Activated CD4-positive, alpha-beta memory T cell treated with anti-CD3 and anti-CD28 coated beads, Interleukin-2, amount 10 ng/mL, durations not matched to agents 7 days and 5 days (primary cell): ENCODE measurements at regions not wholly inside any gene's neighbourhood (a gene's known extent, or its start where the extent isn't known, plus 50 kb on each side); places are given as distances from the start of the nearest gene placed in this dataset.
A peak's percentile ranks its signal among the peaks of the same experiment; 100 is the strongest.

ENCODE experiments used
- CTCF ChIA-PET: fragments of 350-600 bp; sonication (Branson Sonifier 250); formaldehyde crosslinking; loops from one replicate; lab custom pipeline; 2021; ENCODE audit warnings: antibody characterized with exemption, inconsistent platforms; lab: Charles Lee
- POLR2A ChIA-PET: fragments of 350-600 bp; sonication (Branson Sonifier 250); formaldehyde crosslinking; loops from one replicate; lab custom pipeline; 2021; ENCODE audit warnings: antibody characterized with exemption; lab: Charles Lee
- DNase-seq: peaks from one replicate; pipeline ENCODE4 v3.0.0-alpha.2; 2020
- H3K27ac Mint-ChIP-seq: one replicate; pipeline ENCODE4 v1.8.0; 2021; ENCODE audit warnings: mild to moderate bottlenecking, mixed read lengths
- H3K27me3 Mint-ChIP-seq: one replicate; pipeline ENCODE4 v1.8.0; 2021; ENCODE audit warnings: mixed read lengths
- H3K36me3 Mint-ChIP-seq: one replicate; pipeline ENCODE4 v1.8.0; 2021; ENCODE audit warnings: low read depth, mixed read lengths
- H3K4me1 Mint-ChIP-seq: one replicate; pipeline ENCODE4 v1.8.0; 2021; ENCODE audit warnings: mixed read lengths
- H3K4me3 Mint-ChIP-seq: one replicate; pipeline ENCODE4 v1.8.0; 2021; ENCODE audit warnings: mild to moderate bottlenecking, mixed read lengths
- H3K9me3 Mint-ChIP-seq: one replicate; pipeline ENCODE4 v1.8.0; 2021; ENCODE audit warnings: mixed read lengths

DNA sequence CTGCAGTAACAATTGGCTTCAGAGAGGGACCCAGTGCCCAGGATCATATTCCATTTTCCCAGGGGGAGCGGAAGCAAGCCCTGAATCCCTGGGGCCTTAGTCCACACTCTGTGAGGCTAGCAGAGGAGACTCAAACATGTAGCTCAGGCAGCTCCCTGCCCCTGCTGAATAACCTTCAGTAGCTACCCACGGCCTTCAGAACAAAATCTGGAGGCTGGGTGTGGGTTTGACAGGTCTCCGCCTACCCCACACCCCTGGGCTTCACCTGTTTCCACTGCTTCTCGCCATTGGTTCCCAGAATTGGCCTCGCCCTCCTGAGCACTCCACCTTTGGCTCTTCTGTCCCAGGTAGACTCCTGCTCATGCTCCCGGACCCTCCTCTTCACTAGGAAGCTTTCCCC, 93.6 kb upstream of the ATP2B2 start:
- no peak for DNase-seq
- peaks cover 9% of the 10 kb centered on the region for H3K27me3 Mint-ChIP-seq
- POLR2A ChIA-PET: no interaction called here
- CTCF ChIA-PET: interaction anchor here (1.2 kb wide), 1 partner anchor 13 kb away, joined by 3 read pairs; no protein-coding TSS in a partner anchor
- no peaks in the 10 kb centered on the region for H3K9me3 Mint-ChIP-seq
- H3K27ac Mint-ChIP-seq: no peak overlapping the region
- peaks cover 23% of the 10 kb centered on the region for H3K4me1 Mint-ChIP-seq
- no peak overlapping the region for H3K4me3 Mint-ChIP-seq
- H3K36me3 Mint-ChIP-seq: no peaks in the 10 kb centered on the region

DNA sequence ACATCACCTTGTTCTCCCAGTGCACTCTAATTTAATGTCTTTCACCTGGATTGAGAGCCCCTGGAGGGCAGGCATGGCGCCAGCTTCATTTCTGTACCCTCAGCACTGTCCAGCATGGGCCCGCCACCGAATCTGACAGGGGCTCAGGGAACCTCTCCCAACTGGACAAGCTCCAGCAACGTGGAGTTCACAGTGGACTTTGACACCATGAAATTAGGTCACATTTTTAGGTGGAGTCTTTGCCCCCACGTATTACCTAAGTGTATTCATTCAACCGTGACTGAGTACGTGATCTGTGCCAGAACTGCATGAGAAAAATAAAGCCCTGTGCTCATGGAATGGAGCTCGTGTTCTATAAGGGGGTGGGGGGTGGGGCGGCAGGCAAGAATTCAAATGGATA, 94.1 kb upstream of the ATP2B2 start:
- H3K9me3 Mint-ChIP-seq: no peaks in the 10 kb centered on the region
- peaks cover 27% of the 10 kb centered on the region for H3K4me1 Mint-ChIP-seq
- no peak overlapping the region for H3K27ac Mint-ChIP-seq
- CTCF ChIA-PET: interaction anchor here (1.2 kb wide), 1 partner anchor 13 kb away, joined by 3 read pairs; no protein-coding TSS in a partner anchor
- H3K36me3 Mint-ChIP-seq: no peaks in the 10 kb centered on the region
- H3K27me3 Mint-ChIP-seq: peaks cover 12% of the 10 kb centered on the region
- no peak for DNase-seq
- H3K4me3 Mint-ChIP-seq: no peak overlapping the region
- POLR2A ChIA-PET: no interaction called here

DNA sequence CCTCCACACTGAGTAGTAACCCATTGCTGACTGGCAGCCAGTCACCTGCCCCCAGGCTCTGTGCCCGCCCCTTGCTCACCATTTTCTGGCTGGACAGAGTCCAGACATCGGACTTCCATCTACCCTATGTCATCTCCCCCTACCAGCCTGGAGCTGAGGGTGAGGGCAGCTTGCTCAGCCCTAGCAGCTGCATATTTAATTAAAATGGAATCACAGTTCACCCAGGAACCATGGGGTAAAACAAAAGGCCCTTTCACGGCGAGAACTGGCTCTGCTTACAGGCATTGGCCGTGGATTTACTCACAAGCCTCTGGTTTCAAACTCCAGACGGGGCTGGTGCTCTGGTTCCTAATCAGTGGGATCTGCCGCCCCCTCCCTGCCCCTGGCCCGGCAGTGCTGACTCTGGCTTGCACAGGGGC, 94.9 kb upstream of the ATP2B2 start:
- ChIA-PET POLR2A (no interaction called here), CTCF (no interaction called here)
- H3K4me3 Mint-ChIP-seq: no peak overlapping the region
- no peaks in the 10 kb centered on the region for H3K36me3 Mint-ChIP-seq
- DNase-seq: no peak
- H3K4me1 Mint-ChIP-seq: peaks cover 31% of the 10 kb centered on the region
- no peaks in the 10 kb centered on the region for H3K9me3 Mint-ChIP-seq
- peaks cover 12% of the 10 kb centered on the region for H3K27me3 Mint-ChIP-seq
- H3K27ac Mint-ChIP-seq: no peak overlapping the region

DNA sequence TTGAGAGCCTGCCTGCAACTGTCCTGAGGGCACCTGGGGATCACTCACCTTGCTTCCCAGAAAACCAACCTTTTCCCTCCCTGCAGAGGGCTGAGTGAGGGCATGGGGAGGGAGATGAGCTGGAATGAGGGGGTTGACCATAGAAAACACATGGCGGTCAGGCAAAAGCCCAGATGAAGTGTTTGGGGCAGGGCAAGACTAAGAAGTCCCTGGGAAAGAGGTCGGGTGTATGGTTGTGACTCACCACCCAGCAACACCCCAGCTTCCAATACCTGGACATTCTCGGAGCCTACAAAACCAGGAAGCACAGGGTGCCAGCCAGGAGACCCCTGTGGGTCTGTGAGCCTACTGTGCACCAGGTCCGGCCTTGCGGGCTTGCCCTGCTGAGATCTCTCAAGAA, 95.3 kb upstream of the ATP2B2 start:
- Mint-ChIP-seq H3K4me3 (no peak overlapping the region), H3K27ac (no peak overlapping the region), H3K36me3 (no peaks in the 10 kb centered on the region), H3K27me3 (peaks cover 12% of the 10 kb centered on the region), H3K9me3 (no peaks in the 10 kb centered on the region), H3K4me1 (peaks cover 31% of the 10 kb centered on the region)
- ChIA-PET POLR2A (no interaction called here), CTCF (no interaction called here)
- no peak for DNase-seq

DNA sequence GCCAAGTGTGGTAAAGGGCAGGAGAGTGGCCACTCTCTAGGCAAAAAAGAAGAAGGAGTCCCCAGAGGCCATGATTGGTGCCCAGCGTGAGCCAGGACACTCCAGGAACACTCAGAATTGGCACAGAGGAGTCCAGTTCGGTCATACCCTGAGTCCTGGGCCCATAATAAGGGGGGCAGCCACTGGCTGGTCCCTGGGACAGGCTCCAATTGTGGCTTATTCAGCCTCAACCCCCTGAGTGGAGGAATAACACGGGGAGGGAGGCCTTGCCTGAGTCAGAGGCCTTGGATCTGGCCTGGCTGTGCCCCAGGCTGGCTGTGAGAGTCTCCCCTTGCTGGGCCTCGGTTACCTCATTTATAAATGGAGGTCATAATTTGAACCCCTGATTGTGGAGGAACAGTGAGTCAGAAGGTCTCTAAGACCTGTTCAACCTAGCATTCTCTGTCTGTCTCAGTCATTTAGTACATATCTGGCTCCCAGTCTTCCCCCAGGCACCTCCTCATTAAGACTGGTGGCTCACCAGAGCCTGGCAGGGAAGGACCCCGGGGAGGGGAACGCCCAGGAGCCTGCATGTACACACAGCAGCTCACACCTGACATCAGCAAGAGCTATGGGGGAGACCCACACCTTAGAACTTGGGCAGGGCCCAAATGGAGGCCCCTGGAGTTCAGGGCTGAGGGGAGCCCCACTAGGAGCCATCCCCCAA, 95.9 kb upstream of the ATP2B2 start:
- H3K9me3 Mint-ChIP-seq: no peaks in the 10 kb centered on the region
- H3K27ac Mint-ChIP-seq: no peak overlapping the region
- no peaks in the 10 kb centered on the region for H3K36me3 Mint-ChIP-seq
- H3K27me3 Mint-ChIP-seq: peaks cover 9% of the 10 kb centered on the region
- no peak for DNase-seq
- ChIA-PET POLR2A (no interaction called here), CTCF (no interaction called here)
- no peak overlapping the region for H3K4me3 Mint-ChIP-seq
- H3K4me1 Mint-ChIP-seq: peaks cover 31% of the 10 kb centered on the region

DNA sequence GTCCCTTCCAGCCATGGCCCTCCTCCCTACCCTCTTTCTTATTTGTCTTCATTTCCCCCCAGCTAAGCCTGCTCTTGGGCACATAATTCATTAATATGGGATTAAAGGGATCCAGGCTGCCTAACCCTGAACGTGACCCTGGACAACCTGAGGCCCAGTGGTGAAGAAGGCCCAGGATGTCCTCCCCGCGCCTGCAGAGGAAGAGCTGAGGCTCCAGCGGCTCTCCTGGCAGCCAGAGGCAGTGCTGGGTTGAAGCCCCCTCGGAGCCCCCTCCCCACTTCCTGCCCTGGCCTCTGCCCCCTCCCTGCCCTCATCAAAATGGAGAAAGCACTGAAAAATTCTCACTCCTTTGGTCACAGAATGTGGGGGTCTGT, 96.5 kb upstream of the ATP2B2 start:
- Mint-ChIP-seq H3K27me3 (peaks cover 9% of the 10 kb centered on the region), H3K4me3 (no peak overlapping the region), H3K4me1 (peaks cover 31% of the 10 kb centered on the region), H3K27ac (no peak overlapping the region), H3K9me3 (no peaks in the 10 kb centered on the region), H3K36me3 (no peaks in the 10 kb centered on the region)
- ChIA-PET CTCF (no interaction called here), POLR2A (no interaction called here)
- no peak for DNase-seq

DNA sequence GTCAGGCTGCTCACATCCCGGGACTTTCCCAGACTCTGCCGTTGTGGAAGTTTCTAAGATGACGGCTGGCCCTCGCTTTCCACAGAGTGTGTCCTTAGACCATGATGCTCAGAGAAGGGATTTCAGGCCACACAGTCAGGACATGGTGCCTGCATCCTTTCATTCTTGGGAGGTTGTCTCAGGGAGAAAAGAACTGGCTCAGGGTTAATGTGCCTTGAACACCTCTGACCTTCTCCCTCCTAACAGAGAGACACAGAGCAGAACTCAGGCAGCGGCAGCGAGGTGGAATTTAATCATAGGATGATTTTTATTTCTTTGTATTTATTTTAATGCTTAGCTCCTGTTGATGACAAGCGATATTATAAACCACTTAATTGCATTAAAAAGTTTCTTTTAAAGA, 96.9 kb upstream of the ATP2B2 start:
- CTCF ChIA-PET: no interaction called here
- no peak for DNase-seq
- H3K27me3 Mint-ChIP-seq: peaks cover 7% of the 10 kb centered on the region
- H3K4me1 Mint-ChIP-seq: peaks cover 31% of the 10 kb centered on the region
- no peaks in the 10 kb centered on the region for H3K36me3 Mint-ChIP-seq
- peak overlapping the region; percentile 87 for H3K27ac Mint-ChIP-seq
- POLR2A ChIA-PET: interaction anchor here (0.6 kb wide), 1 partner anchor 50 kb away, joined by 3 read pairs; no protein-coding TSS in a partner anchor
- H3K4me3 Mint-ChIP-seq: no peak overlapping the region
- H3K9me3 Mint-ChIP-seq: no peaks in the 10 kb centered on the region

DNA sequence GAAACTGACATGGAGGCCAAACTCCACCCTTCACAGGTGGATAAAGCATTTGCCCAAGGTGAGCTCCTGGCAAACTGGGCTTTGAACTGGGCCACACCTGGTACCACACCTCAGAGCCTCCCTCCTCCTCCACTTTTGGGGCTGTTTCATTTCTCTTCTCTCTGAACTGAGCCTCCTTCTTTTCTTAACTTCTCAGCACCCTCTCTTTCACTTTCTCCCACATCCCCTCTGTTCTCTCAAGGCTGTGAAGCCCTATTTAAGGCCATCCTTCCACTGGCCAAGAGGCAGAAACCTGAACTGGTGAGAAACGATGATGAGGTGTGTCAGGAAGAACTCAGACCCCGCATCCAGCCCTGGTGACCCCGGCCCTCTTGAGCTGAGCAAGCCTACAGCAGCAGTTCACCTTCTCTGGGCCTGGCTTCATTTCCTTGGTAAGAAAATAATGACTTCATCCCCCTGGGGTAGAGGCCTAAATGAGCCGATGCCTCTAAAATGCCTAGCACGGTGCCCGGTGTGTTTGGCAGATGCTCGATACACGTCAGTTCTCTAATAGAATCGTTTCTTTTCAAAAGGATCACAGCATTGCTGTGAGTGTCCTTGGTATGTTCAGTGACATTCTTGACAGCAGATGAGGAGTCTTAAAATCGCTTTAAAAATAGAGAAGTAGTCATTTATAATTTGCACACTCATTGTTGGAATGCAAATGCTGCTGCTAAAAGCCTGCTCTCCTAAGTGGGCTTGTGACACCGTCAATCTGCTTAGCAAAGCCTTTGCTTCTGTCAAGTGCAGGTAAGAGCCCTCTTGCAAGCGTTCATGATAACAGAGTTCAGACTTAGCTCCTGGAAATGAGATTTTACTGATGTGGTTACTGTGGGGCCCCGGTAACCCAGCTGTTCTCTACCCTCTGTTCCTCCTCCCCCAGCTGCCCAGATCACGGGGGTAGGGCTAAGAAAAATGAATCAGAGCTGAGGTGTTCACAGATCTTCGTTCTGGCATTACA, 97.7 kb upstream of the ATP2B2 start:
- Mint-ChIP-seq H3K4me1 (peaks cover 31% of the 10 kb centered on the region), H3K36me3 (no peaks in the 10 kb centered on the region), H3K27me3 (peaks cover 7% of the 10 kb centered on the region), H3K9me3 (no peaks in the 10 kb centered on the region), H3K4me3 (peak overlapping the region; percentile 12), H3K27ac (peak overlapping the region; percentile 87)
- ChIA-PET CTCF (interaction anchor here (0.9 to 1.5 kb wide), 2 partner anchors 51 to 70 kb away, joined by 3 to 6 read pairs; no protein-coding TSS in a partner anchor), POLR2A (interaction anchor here (0.6 to 0.8 kb wide), 2 partner anchors 51 kb away, joined by 3 to 4 read pairs; no protein-coding TSS in a partner anchor)
- DNase-seq: peak; percentile 73

DNA sequence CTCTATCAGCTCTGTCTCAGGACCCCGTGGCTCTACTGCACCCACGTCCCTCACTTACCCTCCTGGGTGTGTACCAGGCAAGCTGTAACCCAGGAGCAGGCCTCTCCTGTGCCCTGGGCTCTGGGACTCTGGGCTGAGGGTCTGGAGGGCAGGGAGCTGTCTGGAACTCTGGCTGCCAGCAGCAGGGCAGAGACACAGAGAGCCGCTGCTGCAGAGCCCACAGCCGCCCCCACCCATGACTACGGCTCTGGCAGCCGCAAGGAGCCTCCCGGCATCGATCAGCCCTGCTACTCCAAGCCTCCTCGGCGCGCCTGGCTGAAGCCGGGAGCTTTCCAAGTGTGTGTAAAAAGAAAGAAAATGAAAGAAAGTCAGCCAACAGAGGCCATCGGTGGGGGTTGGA, 103.7 kb upstream of the ATP2B2 start:
- H3K4me3 Mint-ChIP-seq: no peak overlapping the region
- no peaks in the 10 kb centered on the region for H3K36me3 Mint-ChIP-seq
- no peak overlapping the region for H3K27ac Mint-ChIP-seq
- peaks cover 7% of the 10 kb centered on the region for H3K4me1 Mint-ChIP-seq
- CTCF ChIA-PET: no interaction called here
- POLR2A ChIA-PET: no interaction called here
- DNase-seq: no peak
- peaks cover 13% of the 10 kb centered on the region for H3K9me3 Mint-ChIP-seq
- peaks cover 5% of the 10 kb centered on the region for H3K27me3 Mint-ChIP-seq

DNA sequence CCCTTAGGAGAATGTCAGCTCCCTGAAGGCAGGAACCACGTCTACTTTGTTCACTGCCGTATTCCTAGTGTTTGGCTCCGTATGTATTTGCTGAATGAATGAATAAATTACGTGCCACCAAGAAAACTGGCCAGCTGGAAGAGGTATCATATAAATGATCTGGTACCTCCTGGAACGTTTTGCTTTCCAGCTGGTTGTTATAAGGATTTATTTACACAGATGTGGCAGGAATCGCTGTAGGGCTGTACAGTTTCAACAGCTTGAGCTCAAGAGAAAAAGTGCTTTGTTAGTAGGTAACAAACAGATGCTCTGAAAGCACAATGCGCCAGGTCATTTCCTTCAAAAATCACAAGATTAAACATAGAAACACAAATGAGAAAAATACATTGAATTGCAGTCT, 108.8 kb upstream of the ATP2B2 start:
- H3K9me3 Mint-ChIP-seq: peaks cover 13% of the 10 kb centered on the region
- H3K36me3 Mint-ChIP-seq: no peaks in the 10 kb centered on the region
- no peak overlapping the region for H3K27ac Mint-ChIP-seq
- no peaks in the 10 kb centered on the region for H3K4me1 Mint-ChIP-seq
- no peak overlapping the region for H3K4me3 Mint-ChIP-seq
- no peak for DNase-seq
- ChIA-PET CTCF (no interaction called here), POLR2A (interaction anchor here (0.6 kb wide), 1 partner anchor 38 kb away, joined by 3 read pairs; no protein-coding TSS in a partner anchor)
- peaks cover 28% of the 10 kb centered on the region for H3K27me3 Mint-ChIP-seq

DNA sequence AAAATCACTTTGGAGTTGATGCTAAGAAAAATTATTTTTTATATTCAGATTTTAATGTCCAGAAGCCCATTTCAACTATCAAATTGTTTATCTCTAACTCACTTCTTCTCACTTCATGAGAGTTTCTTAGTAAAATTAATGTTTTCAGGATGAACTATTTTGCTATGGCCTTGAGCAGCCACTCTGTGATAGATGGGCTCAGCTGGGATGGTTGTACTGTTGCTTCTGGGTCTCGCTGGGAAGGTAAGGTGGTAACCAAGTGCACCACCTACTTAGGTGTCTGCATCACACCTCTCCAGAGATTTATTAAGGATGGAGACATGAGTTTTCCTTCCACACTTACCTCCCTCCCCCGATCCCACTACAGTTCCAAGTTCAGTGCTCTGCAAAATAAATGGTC, 110.3 kb upstream of the ATP2B2 start:
- CTCF ChIA-PET: no interaction called here
- Mint-ChIP-seq H3K4me3 (no peak overlapping the region), H3K27ac (no peak overlapping the region), H3K27me3 (peaks cover 28% of the 10 kb centered on the region), H3K4me1 (no peaks in the 10 kb centered on the region), H3K36me3 (no peaks in the 10 kb centered on the region), H3K9me3 (peaks cover 13% of the 10 kb centered on the region)
- no peak for DNase-seq
- POLR2A ChIA-PET: no interaction called here

DNA sequence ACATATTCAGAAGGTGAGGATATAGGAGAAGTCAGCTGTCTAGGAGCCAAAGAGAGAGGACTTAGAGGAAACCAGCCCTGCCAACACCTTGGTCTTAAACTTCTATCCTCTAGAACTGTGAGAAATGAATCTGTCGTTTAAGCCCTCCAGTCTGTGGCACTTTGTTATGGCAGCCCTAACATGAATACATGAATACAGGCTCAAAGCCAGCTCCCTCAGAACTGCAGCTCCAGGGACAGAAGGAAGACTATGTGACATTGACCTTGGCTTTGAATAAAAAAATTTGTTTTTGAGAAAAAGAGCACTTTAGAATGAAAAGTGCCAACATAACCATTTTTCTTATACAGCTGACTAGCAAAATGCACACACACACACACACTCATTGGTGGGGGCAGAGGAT, 110.9 kb upstream of the ATP2B2 start:
- ChIA-PET POLR2A (no interaction called here), CTCF (no interaction called here)
- Mint-ChIP-seq H3K27ac (no peak overlapping the region), H3K4me3 (no peak overlapping the region), H3K36me3 (no peaks in the 10 kb centered on the region), H3K27me3 (peaks cover 28% of the 10 kb centered on the region), H3K9me3 (peaks cover 13% of the 10 kb centered on the region), H3K4me1 (no peaks in the 10 kb centered on the region)
- no peak for DNase-seq
